ENCODE measurements at regions not wholly inside any gene's neighbourhood (a gene's known extent, or its start where the extent isn't known, plus 50 kb on each side); places are given as distances from the start of the nearest gene placed in this dataset.

DNA sequence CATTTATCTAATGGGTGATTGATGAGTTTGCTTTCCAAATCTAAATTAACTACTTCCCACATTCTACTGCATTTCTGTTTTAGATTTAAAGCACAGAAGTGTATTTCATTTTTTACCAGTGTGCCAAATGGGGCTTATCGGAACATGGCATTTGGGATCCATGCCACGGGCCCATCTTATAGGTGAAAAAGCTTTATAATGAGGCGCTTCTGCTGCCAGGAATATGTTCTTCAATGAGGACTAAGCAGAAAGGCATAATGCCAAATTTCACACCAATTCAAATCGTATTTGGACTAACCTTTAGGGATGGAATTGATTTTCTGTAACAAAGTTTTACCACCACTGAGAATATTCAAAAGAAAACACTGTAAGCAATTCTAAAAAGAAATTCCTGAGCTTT lies 803.5 kb upstream of the FLRT2 start:
- no peaks in the 10 kb centered on the region for H3K79me2 ChIP-seq
- H3K9me3 ChIP-seq (ENCODE audit: control insufficient read depth, low read length) = no peaks in the 10 kb centered on the region
- H3K4me2 ChIP-seq (ENCODE audit: low read length) = no peak overlapping the region
- H3K4me1 ChIP-seq = no peaks in the 10 kb centered on the region
- no peak overlapping the region for H3K27ac ChIP-seq
- no peak overlapping the region for H3K9ac ChIP-seq
- no peak overlapping the region for H2AFZ ChIP-seq
- no peaks in the 10 kb centered on the region for H3K27me3 ChIP-seq (ENCODE audit: control insufficient read depth, insufficient read depth, low read length)
- TF ChIP-seq CTCF (IDR thresholded peaks at IDR 0.05) = no peak
- H3K4me3 ChIP-seq (ENCODE audit: low read depth, low read length) = no peak overlapping the region
- H3K36me3 ChIP-seq (ENCODE audit: control insufficient read depth, insufficient read depth, low read length) = no peaks in the 10 kb centered on the region

GRCh38 chr14:84749191-84749955 lies 780.6 kb upstream of the FLRT2 start:
- H3K9ac ChIP-seq = no peak overlapping the region
- no peak overlapping the region for H2AFZ ChIP-seq
- no peaks in the 10 kb centered on the region for H3K4me1 ChIP-seq
- no peak overlapping the region for H3K27ac ChIP-seq
- H3K27me3 ChIP-seq (ENCODE audit: control insufficient read depth, insufficient read depth, low read length) = no peaks in the 10 kb centered on the region
- H3K9me3 ChIP-seq (ENCODE audit: control insufficient read depth, low read length) = no peaks in the 10 kb centered on the region
- no peak overlapping the region for H3K4me2 ChIP-seq (ENCODE audit: low read length)
- no peak overlapping the region for H3K4me3 ChIP-seq (ENCODE audit: low read depth, low read length)
- TF ChIP-seq CTCF (IDR thresholded peaks at IDR 0.05) = no peak
- no peaks in the 10 kb centered on the region for H3K79me2 ChIP-seq
- peaks cover 2% of the 10 kb centered on the region for H3K36me3 ChIP-seq (ENCODE audit: control insufficient read depth, insufficient read depth, low read length)

GRCh38 chr14:84750284-84750683 lies 779.7 kb upstream of the FLRT2 start:
- Histone ChIP-seq H3K27me3 (ENCODE audit: control insufficient read depth, insufficient read depth, low read length) (no peaks in the 10 kb centered on the region), H3K4me2 (ENCODE audit: low read length) (no peak overlapping the region), H3K9ac (no peak overlapping the region), H3K4me1 (no peaks in the 10 kb centered on the region), H3K36me3 (ENCODE audit: control insufficient read depth, insufficient read depth, low read length) (no peaks in the 10 kb centered on the region), H3K4me3 (ENCODE audit: low read depth, low read length) (no peak overlapping the region), H3K79me2 (no peaks in the 10 kb centered on the region), H3K27ac (no peak overlapping the region), H3K9me3 (ENCODE audit: control insufficient read depth, low read length) (no peaks in the 10 kb centered on the region), H2AFZ (no peak overlapping the region)
- TF ChIP-seq CTCF (IDR thresholded peaks at IDR 0.05) = no peak

- no peak for TF ChIP-seq CTCF (IDR thresholded peaks at IDR 0.05)
- Histone ChIP-seq H3K9me3 (ENCODE audit: control insufficient read depth, low read length) (no peaks in the 10 kb centered on the region), H3K4me1 (no peaks in the 10 kb centered on the region), H3K9ac (no peak overlapping the region), H3K27ac (no peak overlapping the region), H3K79me2 (no peaks in the 10 kb centered on the region), H3K27me3 (ENCODE audit: control insufficient read depth, insufficient read depth, low read length) (no peaks in the 10 kb centered on the region), H3K4me3 (ENCODE audit: low read depth, low read length) (no peak overlapping the region), H3K36me3 (ENCODE audit: control insufficient read depth, insufficient read depth, low read length) (no peaks in the 10 kb centered on the region), H3K4me2 (ENCODE audit: low read length) (no peak overlapping the region), H2AFZ (no peak overlapping the region)
These were observed 779.0 kb upstream of the FLRT2 start for GRCh38 chr14:84750763-84751554.
